ENCODE measurements at regions not wholly inside any gene's neighbourhood (a gene's known extent, or its start where the extent isn't known, plus 50 kb on each side); places are given as distances from the start of the nearest gene placed in this dataset.

DNA sequence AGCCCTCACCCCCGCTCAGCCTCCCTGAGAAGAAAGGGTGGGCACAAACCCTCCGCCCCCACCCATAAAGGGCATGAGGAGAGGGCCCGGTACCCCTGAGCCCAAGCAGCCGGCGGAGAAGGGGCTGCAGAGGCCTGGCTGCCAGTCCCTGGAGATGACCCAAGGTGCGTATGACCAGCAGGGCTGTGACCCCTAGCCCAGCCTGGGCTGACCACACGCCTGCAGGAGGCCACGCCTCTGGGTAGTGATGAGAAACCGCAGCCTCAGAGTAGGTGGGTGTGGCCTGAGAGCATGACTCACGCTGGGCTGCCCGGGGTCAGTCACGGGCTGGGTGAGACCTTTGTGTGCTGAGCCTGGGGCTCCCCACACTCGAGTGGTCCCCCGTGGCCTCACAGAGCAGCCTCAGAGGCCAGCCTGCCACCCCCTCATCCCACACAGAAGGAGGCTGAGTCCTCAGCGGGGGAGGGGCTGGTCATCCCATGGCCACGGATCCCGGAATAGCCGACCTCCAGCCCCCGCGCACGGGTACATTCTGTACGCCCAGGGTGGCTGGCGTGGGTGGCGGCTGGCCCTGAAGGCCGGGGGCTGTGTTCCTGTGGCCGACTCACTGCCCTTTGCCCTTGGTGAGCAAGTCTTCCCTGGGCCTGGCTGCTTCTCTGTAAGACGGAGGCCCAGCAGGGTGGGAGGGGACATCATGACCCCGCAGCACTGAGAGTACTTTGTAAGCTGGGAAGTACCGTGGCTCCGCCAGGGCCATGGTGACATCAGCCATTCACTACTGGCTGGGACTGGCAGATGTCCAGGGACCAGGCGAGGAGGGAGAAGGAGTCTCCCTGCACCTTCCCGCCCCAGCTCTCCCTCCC, 110.8 kb upstream of the OTOS start (continued):
- no peak for TF ChIP-seq TAF1 (IDR thresholded peaks at IDR 0.05; ENCODE audit: borderline replicate concordance, low read depth, low read length)

DNA sequence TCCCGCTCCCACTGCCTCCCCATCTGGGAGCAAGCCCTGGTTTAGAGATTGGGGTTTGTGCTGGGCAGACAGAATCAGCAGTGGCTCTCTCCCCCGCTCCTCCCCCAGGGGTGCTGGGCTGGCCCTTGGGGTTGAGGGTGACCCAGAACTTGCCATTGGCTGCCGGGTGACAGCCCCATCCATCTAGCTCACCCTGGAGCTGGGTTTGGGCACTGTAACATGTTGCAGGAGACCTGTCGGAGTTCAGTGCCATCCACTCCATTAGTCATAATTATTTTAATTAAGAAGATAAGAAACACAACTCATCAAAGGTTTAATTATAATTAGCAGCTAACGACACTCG, 111.4 kb upstream of the OTOS start:
- ChIA-PET CTCF (interaction anchor here (2.0 kb wide), 1 partner anchor 19 kb away, joined by 8 read pairs; no protein-coding TSS in a partner anchor), POLR2A (no interaction called here)
- H4K20me1 ChIP-seq (ENCODE audit: insufficient read depth): no peaks in the 10 kb centered on the region
- TF ChIP-seq, protein P1, sequence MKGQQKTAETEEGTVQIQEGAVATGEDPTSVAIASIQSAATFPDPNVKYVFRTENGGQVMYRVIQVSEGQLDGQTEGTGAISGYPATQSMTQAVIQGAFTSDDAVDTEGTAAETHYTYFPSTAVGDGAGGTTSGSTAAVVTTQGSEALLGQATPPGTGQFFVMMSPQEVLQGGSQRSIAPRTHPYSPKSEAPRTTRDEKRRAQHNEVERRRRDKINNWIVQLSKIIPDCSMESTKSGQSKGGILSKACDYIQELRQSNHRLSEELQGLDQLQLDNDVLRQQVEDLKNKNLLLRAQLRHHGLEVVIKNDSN (IDR thresholded peaks at IDR 0.05; ENCODE audit: borderline replicate concordance, low read depth): no peak
- TF ChIP-seq, protein P2, sequence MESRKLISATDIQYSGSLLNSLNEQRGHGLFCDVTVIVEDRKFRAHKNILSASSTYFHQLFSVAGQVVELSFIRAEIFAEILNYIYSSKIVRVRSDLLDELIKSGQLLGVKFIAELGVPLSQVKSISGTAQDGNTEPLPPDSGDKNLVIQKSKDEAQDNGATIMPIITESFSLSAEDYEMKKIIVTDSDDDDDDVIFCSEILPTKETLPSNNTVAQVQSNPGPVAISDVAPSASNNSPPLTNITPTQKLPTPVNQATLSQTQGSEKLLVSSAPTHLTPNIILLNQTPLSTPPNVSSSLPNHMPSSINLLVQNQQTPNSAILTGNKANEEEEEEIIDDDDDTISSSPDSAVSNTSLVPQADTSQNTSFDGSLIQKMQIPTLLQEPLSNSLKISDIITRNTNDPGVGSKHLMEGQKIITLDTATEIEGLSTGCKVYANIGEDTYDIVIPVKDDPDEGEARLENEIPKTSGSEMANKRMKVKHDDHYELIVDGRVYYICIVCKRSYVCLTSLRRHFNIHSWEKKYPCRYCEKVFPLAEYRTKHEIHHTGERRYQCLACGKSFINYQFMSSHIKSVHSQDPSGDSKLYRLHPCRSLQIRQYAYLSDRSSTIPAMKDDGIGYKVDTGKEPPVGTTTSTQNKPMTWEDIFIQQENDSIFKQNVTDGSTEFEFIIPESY (IDR thresholded peaks at IDR 0.05; ENCODE audit: borderline replicate concordance, low read depth): no peak
- TF ChIP-seq SIN3A (IDR thresholded peaks at IDR 0.05; ENCODE audit: borderline replicate concordance, low read depth, low read length): no peak
- H3K36me3 ChIP-seq (replicated peaks in 1 of 2; ENCODE audit: control insufficient read depth in 1 of 2, insufficient read depth in 2 of 2, low read length in 1 of 2): no peaks in the 10 kb centered on the region
- no peaks in the 10 kb centered on the region for H3K9me3 ChIP-seq
- 76% methylated on average over 5 of the region's 6 CpGs for WGBS (ENCODE audit: low lambda C conversion rate)
- no peak overlapping the region for H3K9ac ChIP-seq
- H3K9me2 ChIP-seq: no peaks in the 10 kb centered on the region
- H3K79me2 ChIP-seq (ENCODE audit: insufficient read depth): no peaks in the 10 kb centered on the region
- H3K27me3 ChIP-seq (ENCODE audit: insufficient read depth): no peaks in the 10 kb centered on the region
- H3K27ac ChIP-seq (ENCODE audit: low read depth in 2 of 2, low read length in 1 of 2): no peak overlapping the region
- H3K4me2 ChIP-seq: no peak overlapping the region
- DNase-seq: no peak
- H3K4me1 ChIP-seq (ENCODE audit: control insufficient read depth in 1 of 2, insufficient read depth in 2 of 2, low read depth in 1 of 2, low read length in 1 of 2): peaks cover 0 to 24% of the 10 kb centered on the region in 2 experiments; a peak in 1 of 4 replicates
- H3F3A ChIP-seq (replicated peaks; ENCODE audit: insufficient read depth): no peaks in the 10 kb centered on the region
- H2AFZ ChIP-seq (ENCODE audit: low read depth): no peak overlapping the region
- no peak overlapping the region for H3K4me3 ChIP-seq (ENCODE audit: low read depth in 2 of 2, low read length in 1 of 2)

DNA sequence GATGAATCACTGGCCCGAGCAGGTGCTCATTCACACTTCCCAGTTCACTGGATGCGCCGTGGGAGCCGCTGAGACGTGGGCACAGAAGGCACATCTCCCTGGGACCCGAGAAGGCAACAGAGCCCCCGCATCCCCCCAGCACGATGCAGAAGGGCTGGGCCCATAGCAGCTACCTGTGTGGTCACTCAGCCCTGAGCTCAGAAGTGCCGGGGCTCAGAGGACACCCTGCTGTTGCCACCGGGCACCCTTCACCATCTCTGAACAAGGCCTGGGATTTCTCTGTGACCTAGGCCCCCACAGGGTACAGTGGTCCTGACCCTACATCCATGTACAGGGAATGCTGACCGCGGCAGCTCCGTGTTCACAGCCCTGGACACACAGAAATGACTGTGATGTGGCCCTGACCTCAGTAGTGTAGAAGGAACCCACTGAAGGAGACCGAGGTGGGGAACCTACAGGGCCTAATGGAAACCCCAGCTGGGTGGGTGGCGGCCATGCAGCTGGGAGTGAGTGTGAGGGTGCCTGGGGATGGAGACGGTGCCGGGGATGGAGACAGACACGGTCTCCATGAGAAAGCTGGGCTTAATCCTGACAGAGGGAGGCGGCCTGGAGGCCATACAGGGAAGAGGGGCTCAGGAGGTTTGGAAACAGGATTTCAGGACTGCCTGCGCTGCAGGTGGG, 111.9 kb upstream of the OTOS start:
- H3K9me2 ChIP-seq: no peaks in the 10 kb centered on the region
- TF ChIP-seq TEAD4 (IDR thresholded peaks at IDR 0.05; ENCODE audit: borderline replicate concordance, insufficient read depth): no peak
- no peak for TF ChIP-seq YY1 (IDR thresholded peaks at IDR 0.05; ENCODE audit: low read depth)
- no peak for TF ChIP-seq RFX5 (IDR thresholded peaks at IDR 0.05; ENCODE audit: low read length)
- TF ChIP-seq ELF1 (IDR thresholded peaks at IDR 0.05): no peak
- no peak for TF ChIP-seq CHD2 (IDR thresholded peaks at IDR 0.05; ENCODE audit: low read length, partially characterized antibody)
- TF ChIP-seq RAD21 (IDR thresholded peaks at IDR 0.05; ENCODE audit: low read length): no peak
- TF ChIP-seq, protein P3, sequence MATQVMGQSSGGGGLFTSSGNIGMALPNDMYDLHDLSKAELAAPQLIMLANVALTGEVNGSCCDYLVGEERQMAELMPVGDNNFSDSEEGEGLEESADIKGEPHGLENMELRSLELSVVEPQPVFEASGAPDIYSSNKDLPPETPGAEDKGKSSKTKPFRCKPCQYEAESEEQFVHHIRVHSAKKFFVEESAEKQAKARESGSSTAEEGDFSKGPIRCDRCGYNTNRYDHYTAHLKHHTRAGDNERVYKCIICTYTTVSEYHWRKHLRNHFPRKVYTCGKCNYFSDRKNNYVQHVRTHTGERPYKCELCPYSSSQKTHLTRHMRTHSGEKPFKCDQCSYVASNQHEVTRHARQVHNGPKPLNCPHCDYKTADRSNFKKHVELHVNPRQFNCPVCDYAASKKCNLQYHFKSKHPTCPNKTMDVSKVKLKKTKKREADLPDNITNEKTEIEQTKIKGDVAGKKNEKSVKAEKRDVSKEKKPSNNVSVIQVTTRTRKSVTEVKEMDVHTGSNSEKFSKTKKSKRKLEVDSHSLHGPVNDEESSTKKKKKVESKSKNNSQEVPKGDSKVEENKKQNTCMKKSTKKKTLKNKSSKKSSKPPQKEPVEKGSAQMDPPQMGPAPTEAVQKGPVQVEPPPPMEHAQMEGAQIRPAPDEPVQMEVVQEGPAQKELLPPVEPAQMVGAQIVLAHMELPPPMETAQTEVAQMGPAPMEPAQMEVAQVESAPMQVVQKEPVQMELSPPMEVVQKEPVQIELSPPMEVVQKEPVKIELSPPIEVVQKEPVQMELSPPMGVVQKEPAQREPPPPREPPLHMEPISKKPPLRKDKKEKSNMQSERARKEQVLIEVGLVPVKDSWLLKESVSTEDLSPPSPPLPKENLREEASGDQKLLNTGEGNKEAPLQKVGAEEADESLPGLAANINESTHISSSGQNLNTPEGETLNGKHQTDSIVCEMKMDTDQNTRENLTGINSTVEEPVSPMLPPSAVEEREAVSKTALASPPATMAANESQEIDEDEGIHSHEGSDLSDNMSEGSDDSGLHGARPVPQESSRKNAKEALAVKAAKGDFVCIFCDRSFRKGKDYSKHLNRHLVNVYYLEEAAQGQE (IDR thresholded peaks at IDR 0.05; ENCODE audit: low read depth, low read length): no peak
- TF ChIP-seq, protein P4, sequence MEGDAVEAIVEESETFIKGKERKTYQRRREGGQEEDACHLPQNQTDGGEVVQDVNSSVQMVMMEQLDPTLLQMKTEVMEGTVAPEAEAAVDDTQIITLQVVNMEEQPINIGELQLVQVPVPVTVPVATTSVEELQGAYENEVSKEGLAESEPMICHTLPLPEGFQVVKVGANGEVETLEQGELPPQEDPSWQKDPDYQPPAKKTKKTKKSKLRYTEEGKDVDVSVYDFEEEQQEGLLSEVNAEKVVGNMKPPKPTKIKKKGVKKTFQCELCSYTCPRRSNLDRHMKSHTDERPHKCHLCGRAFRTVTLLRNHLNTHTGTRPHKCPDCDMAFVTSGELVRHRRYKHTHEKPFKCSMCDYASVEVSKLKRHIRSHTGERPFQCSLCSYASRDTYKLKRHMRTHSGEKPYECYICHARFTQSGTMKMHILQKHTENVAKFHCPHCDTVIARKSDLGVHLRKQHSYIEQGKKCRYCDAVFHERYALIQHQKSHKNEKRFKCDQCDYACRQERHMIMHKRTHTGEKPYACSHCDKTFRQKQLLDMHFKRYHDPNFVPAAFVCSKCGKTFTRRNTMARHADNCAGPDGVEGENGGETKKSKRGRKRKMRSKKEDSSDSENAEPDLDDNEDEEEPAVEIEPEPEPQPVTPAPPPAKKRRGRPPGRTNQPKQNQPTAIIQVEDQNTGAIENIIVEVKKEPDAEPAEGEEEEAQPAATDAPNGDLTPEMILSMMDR (IDR thresholded peaks at IDR 0.05): no peak
- no peak for TF ChIP-seq RCOR1 (IDR thresholded peaks at IDR 0.05; ENCODE audit: low read length)
- no peak for TF ChIP-seq JUND (IDR thresholded peaks at IDR 0.05)
- TF ChIP-seq FOXM1 (IDR thresholded peaks at IDR 0.05; ENCODE audit: low read depth): no peak
- no peak for TF ChIP-seq GATA2 (CRISPR knock-in tag; IDR thresholded peaks at IDR 0.05)

More for the DNA sequence above, 111.9 kb upstream of the OTOS start:
- Histone ChIP-seq H3K27me3 (ENCODE audit: insufficient read depth) (no peaks in the 10 kb centered on the region), H3K27ac (ENCODE audit: low read depth in 2 of 2, low read length in 1 of 2) (no peak overlapping the region), H2AFZ (ENCODE audit: low read depth) (no peak overlapping the region), H3K9me3 (no peaks in the 10 kb centered on the region), H4K20me1 (ENCODE audit: insufficient read depth) (no peaks in the 10 kb centered on the region), H3K9ac (no peak overlapping the region), H3F3A (replicated peaks; ENCODE audit: insufficient read depth) (no peaks in the 10 kb centered on the region), H3K4me2 (no peak overlapping the region), H3K36me3 (replicated peaks in 1 of 2; ENCODE audit: control insufficient read depth in 1 of 2, insufficient read depth in 2 of 2, low read length in 1 of 2) (no peaks in the 10 kb centered on the region), H3K79me2 (ENCODE audit: insufficient read depth) (no peaks in the 10 kb centered on the region), H3K4me3 (ENCODE audit: low read depth in 2 of 2, low read length in 1 of 2) (no peak overlapping the region), H3K4me1 (ENCODE audit: control insufficient read depth in 1 of 2, insufficient read depth in 2 of 2, low read depth in 1 of 2, low read length in 1 of 2) (peaks cover 0 to 22% of the 10 kb centered on the region in 2 experiments; a peak in 1 of 4 replicates)
- POLR2A ChIA-PET: no interaction called here
- DNase-seq: peak; percentile 18
- WGBS (ENCODE audit: low lambda C conversion rate): 57% methylated on average over 12 of the region's 20 CpGs
- CTCF ChIA-PET: interaction anchor here (2.0 kb wide), 1 partner anchor 20 kb away, joined by 8 read pairs; no protein-coding TSS in a partner anchor

All from SK-N-SH (cell line).